Stimulated activated CD4-positive, alpha-beta T cell treated with anti-CD3 and anti-CD28 coated beads, Interleukin-1b, Interleukin-23, amount 100 ng/mL, for 24 hours (primary cell): ENCODE measurements at regions not wholly inside any gene's neighbourhood (a gene's known extent, or its start where the extent isn't known, plus 50 kb on each side); places are given as distances from the start of the nearest gene placed in this dataset.
"Not testable (repeated sequence)": the region's sequence is repeated elsewhere in the genome, so short reads cannot be mapped to it uniquely, and the experiment has no call there.

Experiments
- DNase-seq, 4 experiments: peaks; one replicate each; pipeline ENCODE4 v3.0.0-alpha.2; 2020; ENCODE audit warnings: low read depth in 4 of 4, low spot score in 1 of 4

GRCh38 chr14:95818581-95818980, 58.1 kb upstream of the TUNAR start:
- DNase-seq, result no peak

GRCh38 chr14:95817271-95817670, 59.4 kb upstream of the TUNAR start:
- no peak for DNase-seq

- DNase-seq, result no peak
Observed at GRCh38 chr14:95816539-95816938, 60.1 kb upstream of the TUNAR start.

DNA sequence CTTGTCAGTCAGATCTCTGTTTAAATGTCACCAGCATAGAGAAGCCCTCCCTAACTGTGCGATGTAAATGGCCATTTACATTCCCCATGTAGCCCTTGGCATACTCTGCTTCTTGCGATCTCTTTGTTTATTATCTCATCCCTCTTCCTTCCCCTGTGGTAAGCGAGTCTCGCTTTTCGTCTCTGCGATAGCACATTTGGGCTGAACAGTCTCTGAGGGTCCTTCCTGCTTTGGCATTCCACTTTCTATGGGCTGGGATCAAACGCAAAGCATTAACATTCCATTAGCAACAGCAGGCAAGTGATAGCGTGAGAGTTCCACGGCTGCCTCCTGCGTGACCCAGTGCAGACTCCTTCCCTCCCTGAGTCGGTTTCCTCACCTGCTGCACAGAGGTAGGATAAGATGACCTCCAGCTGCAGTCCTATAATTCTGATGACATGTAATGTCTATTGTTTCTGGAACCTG, 61.4 kb upstream of the TUNAR start:
- no peak for DNase-seq

- DNase-seq, result no peak
Observed at GRCh38 chr14:95814363-95815225, 62.0 kb upstream of the TUNAR start.

DNA sequence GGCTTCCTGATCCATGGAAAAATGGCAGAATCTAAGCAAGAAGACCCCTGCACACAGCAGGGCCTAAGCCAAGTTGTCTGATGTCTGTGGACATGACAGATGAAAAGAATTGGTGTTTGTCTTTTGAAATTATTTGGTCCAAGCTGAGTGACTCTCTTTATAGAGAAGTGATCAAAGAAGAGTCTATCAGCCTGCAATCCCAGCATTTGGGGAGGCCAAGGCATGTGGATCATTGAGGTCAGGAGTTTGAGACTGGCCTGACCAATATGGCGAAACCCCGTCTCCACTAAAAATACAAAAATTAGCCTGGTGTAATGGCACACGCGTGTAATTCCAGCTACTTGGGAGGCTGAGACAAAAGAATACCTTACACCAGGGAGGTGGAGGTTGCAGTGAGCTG, 64.8 kb upstream of the TUNAR start:
- DNase-seq, result no peak

DNA sequence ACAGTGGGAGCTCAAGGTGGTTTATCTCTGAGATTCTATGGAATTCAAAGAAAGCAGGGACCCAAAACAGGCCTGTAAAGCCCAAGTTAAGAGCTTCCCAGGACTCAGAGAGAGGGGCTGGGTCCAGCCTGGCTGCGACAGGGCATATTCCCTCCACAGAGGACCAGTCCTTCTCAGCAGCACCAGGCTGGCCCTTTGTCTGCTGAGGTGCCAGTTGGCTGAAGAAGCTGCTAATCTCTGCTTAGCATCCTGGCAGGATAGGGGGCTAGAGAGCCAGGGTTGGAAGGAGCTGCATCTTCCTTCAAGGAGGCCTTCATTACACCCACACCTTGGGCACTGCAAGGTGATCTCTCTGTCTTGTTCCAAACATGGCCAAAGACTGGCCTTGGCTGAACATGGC, 68.3 kb upstream of the TUNAR start:
- no peak for DNase-seq

DNA sequence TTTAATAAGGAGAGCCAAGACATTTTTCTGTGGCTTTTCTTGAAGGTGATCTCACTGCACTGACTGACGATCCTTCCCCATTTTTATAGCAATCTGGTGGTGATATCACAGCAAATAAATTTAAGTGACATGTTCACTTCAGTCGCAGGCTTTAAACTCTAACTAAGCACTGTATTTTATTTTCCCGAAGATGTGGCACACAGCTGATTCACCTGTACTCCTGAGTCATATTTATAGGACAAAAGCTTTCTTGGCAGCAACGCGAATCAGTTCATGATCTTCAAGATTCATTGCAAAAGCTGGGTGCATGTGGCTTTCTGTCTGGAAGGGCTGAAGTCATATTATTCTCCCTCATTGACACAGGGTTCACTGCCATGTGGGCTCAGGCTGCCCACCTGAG, 79.8 kb upstream of the TUNAR start:
- no peak for DNase-seq

DNA sequence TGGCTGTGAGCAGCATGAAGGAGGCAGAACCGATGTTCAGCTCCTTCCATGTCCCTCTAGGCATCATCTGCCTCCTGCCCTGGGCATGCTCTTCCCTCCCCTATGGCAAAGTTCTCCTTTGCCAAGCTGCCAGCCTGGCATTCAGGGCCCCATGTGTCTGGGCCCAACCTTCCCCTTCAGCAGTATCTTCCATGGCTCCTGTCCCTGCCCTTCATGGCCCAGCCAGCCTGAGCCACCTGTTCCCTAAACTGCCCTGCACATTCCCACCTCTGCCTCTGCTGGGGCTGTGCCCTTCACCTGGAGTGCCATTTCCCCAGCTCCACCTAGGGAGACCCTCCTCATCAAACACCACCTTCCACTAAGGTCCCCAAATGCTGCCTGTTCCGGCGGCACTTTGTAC, 74.0 kb upstream of the TCL1A start:
- no peak for DNase-seq

DNA sequence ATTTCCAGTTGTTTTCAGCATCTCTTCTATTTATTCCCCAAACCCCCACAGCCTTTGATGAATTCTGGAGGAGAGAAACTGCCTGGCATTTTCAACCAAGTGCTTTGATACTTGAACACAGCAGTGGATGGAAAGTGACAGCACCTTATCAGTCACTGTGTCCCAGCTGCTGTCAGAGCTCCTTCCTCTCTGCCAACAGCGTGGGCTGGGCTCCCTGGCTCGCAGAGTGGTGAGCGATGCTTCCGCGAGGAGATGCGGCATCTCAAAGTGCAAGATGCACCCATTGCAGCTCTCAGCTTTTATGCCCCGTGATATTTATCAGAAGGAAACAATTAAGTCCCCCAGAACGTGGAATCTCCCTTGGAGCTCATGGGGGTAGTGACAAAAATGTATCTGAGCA, 72.6 kb upstream of the TCL1A start:
- DNase-seq, result no peak

DNA sequence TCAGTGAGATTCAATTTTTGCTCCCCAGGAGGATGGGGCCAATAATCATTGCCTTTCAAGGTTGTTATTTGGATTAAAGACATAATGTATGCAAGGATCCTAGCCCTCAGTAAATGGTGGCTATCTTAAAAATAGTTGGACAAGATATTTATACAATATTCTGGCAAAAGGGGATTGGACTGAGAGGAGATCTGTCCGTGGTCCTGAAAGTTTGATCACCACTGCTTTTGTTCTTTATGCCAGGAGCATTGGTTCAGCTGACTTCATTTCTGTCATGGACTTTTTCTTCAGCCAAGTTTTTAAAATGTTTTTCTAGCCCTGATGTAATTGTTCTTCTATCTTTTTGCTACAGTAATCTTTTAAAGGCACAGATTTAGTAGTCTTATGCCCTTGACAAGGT, 70.2 kb upstream of the TCL1A start:
- no peak for DNase-seq

GRCh38 chr14:95776798-95777534, 63.0 kb upstream of the TCL1A start:
- no peak for DNase-seq

DNA sequence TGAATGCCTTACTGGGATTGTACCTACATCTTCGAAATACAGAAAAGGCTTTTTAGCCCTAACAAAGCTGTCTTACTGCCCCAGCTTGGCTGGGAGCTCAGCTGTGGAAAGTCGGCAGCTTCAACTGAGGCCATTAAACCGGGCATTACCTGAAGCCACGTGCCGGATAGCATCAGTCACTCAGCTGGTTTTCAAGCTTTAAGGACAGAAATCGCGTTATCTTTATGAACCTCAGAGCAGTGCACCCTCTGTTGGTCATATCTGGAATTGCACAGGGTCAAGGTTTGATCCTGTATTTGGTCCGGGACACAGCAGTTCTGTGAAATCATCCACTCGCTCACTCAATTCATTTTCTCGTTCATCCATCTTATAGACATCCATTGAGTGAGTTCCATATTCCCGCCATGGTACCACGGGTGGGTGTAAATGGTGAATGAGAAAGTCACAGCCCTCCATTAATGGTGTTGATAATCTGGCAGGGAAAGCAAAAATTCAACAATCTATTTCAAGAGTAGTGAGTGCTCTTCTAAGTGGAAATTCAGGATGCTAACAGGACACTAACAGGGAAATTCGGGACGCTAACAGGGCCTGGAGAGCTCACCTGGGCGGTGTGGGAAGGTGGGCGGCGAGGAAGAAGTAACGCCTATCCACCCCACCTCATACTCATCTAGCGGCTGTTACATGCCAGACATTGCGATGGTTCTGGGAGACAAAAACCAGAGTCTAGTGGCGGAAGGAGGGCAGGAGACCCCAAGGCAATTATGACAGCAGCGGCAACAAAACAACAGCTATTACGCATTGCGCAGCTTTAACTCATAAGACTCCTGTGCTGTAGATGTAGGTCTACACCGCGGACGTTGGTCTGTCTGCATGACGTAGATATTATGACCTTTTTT, 60.6 kb upstream of the TCL1A start:
- DNase-seq, result peak; percentile 31 to 47 (median 32)

DNA sequence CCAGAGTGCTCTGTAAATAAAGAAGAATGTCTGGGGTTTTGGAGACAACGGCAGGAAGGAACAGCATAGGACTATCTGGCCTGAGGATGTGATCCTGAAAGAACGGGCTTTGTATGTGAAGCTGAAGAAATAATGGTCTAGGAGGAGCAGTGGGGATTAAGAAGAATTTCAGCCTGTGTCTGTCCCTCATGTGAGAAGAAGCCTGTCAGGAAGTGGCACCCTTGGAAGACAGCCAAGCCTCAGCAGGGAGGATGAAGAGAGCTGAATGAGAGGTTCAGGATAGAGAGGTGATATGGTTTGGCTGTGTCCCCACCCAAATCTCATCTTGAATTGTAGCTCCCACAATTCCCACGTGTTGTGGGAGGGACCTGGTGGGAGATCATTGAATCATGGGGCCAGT, 56.9 kb upstream of the TCL1A start:
- no peak for DNase-seq

GRCh38 chr14:95769976-95770375, 56.1 kb upstream of the TCL1A start:
- no peak for DNase-seq

GRCh38 chr14:95769431-95769830, 55.5 kb upstream of the TCL1A start:
- DNase-seq, result not testable (repeated sequence)

DNA sequence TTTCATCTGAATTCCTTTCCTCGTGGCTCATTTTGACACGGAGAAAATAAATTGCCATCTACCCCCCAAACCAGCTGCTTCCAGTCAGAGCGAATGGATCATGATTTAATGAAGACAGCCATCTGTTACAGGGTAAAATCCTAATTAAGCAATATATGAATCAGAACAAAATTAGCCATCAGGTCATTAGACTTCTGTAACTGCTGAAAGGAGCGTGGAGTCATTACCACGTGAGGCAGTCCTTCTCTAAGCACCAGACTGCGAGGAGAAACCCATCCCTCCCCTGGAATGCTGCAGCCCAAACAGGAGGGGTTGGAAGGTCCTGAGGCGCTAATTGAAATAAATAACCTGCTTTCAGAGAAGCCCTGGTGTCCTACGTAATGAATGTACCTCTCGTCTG, 51.1 kb upstream of the TCL1A start:
- DNase-seq, result no peak

- no peak for DNase-seq
Observed at GRCh38 chr14:95763875-95764274, 50.0 kb upstream of the TCL1A start.
